Skeletal muscle satellite cell (primary cell): ENCODE measurements at regions not wholly inside any gene's neighbourhood (a gene's known extent, or its start where the extent isn't known, plus 50 kb on each side); places are given as distances from the start of the nearest gene placed in this dataset.
"Not testable (repeated sequence)": the region's sequence is repeated elsewhere in the genome, so short reads cannot be mapped to it uniquely, and the experiment has no call there.

Experiments
- H3K27me3 ChIP-seq: 2 replicates; pipeline ENCODE4 v1.7.0; 2013; ENCODE audit warnings: low read length; ENCODE audit not compliant: control insufficient read depth, insufficient read depth
- H3K36me3 ChIP-seq: 2 replicates; pipeline ENCODE4 v1.7.0; 2013; ENCODE audit warnings: mild to moderate bottlenecking, control low read depth, low read length; ENCODE audit not compliant: insufficient read depth
- H3K4me1 ChIP-seq: 2 replicates; pipeline ENCODE4 v1.7.0; 2013; ENCODE audit warnings: low read length; ENCODE audit not compliant: control insufficient read depth, insufficient read depth
- H3K4me2 ChIP-seq: 2 replicates; pipeline ENCODE4 v1.7.0; 2013; ENCODE audit warnings: mild to moderate bottlenecking, low read length
- H3K4me3 ChIP-seq: 2 replicates; pipeline ENCODE4 v1.7.0; 2013; ENCODE audit warnings: low read length
- H3K9ac ChIP-seq: 2 replicates; pipeline ENCODE4 v1.7.0; 2013; ENCODE audit warnings: mild to moderate bottlenecking, low read depth, low read length, moderate library complexity
- H3K9me3 ChIP-seq: replicated peaks from 2 replicates; pipeline ENCODE4 v1.7.0; 2013; ENCODE audit warnings: mild to moderate bottlenecking, control low read depth, low read length

GRCh38 chr2:188794453-188794852 lies 179.7 kb upstream of the COL3A1 start:
- H3K4me2 ChIP-seq, H3K4me3 ChIP-seq, H3K9me3 ChIP-seq, H3K9ac ChIP-seq, H3K36me3 ChIP-seq, H3K4me1 ChIP-seq, H3K27me3 ChIP-seq: not testable (repeated sequence)

- Histone ChIP-seq H3K27me3 (no peaks in the 10 kb centered on the region), H3K4me1 (peaks cover 4% of the 10 kb centered on the region), H3K9ac (no peak overlapping the region), H3K9me3 (no peaks in the 10 kb centered on the region), H3K36me3 (no peaks in the 10 kb centered on the region), H3K4me2 (no peak overlapping the region), H3K4me3 (no peak overlapping the region)
Observed at GRCh38 chr2:188795762-188796161, 178.4 kb upstream of the COL3A1 start.

- Histone ChIP-seq H3K27me3 (no peaks in the 10 kb centered on the region), H3K9me3 (no peaks in the 10 kb centered on the region), H3K4me3 (no peak overlapping the region), H3K36me3 (no peaks in the 10 kb centered on the region), H3K4me1 (peaks cover 4% of the 10 kb centered on the region), H3K9ac (no peak overlapping the region), H3K4me2 (no peak overlapping the region)
Observed at GRCh38 chr2:188797371-188797770, 176.8 kb upstream of the COL3A1 start.

- no peaks in the 10 kb centered on the region for H3K9me3 ChIP-seq
- no peak overlapping the region for H3K9ac ChIP-seq
Observed at GRCh38 chr2:188798159-188798558, 176.0 kb upstream of the COL3A1 start.

GRCh38 chr2:188805219-188805618 lies 169.0 kb upstream of the COL3A1 start:
- no peaks in the 10 kb centered on the region for H3K36me3 ChIP-seq
- H3K9ac ChIP-seq: no peak overlapping the region

More at GRCh38 chr2:188798159-188798558, 176.0 kb upstream of the COL3A1 start:
- no peaks in the 10 kb centered on the region for H3K27me3 ChIP-seq
- peaks cover 4% of the 10 kb centered on the region for H3K4me1 ChIP-seq
- no peak overlapping the region for H3K4me2 ChIP-seq
- no peak overlapping the region for H3K4me3 ChIP-seq
- no peaks in the 10 kb centered on the region for H3K36me3 ChIP-seq

GRCh38 chr2:188808947-188809355 lies 165.2 kb upstream of the COL3A1 start:
- Histone ChIP-seq H3K36me3 (no peaks in the 10 kb centered on the region), H3K4me3 (no peak overlapping the region), H3K27me3 (no peaks in the 10 kb centered on the region), H3K4me1 (peaks cover 37% of the 10 kb centered on the region), H3K9me3 (no peaks in the 10 kb centered on the region), H3K4me2 (no peak overlapping the region), H3K9ac (no peak overlapping the region)

More at GRCh38 chr2:188805219-188805618, 169.0 kb upstream of the COL3A1 start:
- H3K4me3 ChIP-seq: no peak overlapping the region
- H3K4me2 ChIP-seq: no peak overlapping the region
- H3K4me1 ChIP-seq: peaks cover 11% of the 10 kb centered on the region
- no peaks in the 10 kb centered on the region for H3K27me3 ChIP-seq
- no peaks in the 10 kb centered on the region for H3K9me3 ChIP-seq

- Histone ChIP-seq H3K9me3 (no peaks in the 10 kb centered on the region), H3K9ac (no peak overlapping the region), H3K4me1 (peaks cover 40% of the 10 kb centered on the region), H3K36me3 (no peaks in the 10 kb centered on the region), H3K4me2 (no peak overlapping the region), H3K4me3 (no peak overlapping the region), H3K27me3 (no peaks in the 10 kb centered on the region)
Observed at GRCh38 chr2:188810586-188810985, 163.6 kb upstream of the COL3A1 start.

- Histone ChIP-seq H3K4me1 (peaks cover 40% of the 10 kb centered on the region), H3K4me3 (no peak overlapping the region), H3K36me3 (no peaks in the 10 kb centered on the region), H3K27me3 (no peaks in the 10 kb centered on the region), H3K4me2 (peak overlapping the region; percentile 30), H3K9ac (no peak overlapping the region), H3K9me3 (no peaks in the 10 kb centered on the region)
Observed at GRCh38 chr2:188811522-188811921, 162.7 kb upstream of the COL3A1 start.

GRCh38 chr2:188813315-188813714 lies 160.9 kb upstream of the COL3A1 start:
- no peaks in the 10 kb centered on the region for H3K9me3 ChIP-seq
- H3K36me3 ChIP-seq: no peaks in the 10 kb centered on the region
- H3K4me1 ChIP-seq: peaks cover 40% of the 10 kb centered on the region
- H3K9ac ChIP-seq: peak overlapping the region; percentile 14
- peak overlapping the region; percentile 27 for H3K4me2 ChIP-seq
- H3K4me3 ChIP-seq: no peak overlapping the region
- H3K27me3 ChIP-seq: no peaks in the 10 kb centered on the region

- H3K4me3 ChIP-seq: no peak overlapping the region
- H3K9ac ChIP-seq: peak overlapping the region; percentile 14
- no peaks in the 10 kb centered on the region for H3K27me3 ChIP-seq
- H3K4me1 ChIP-seq: peaks cover 34% of the 10 kb centered on the region
- no peaks in the 10 kb centered on the region for H3K36me3 ChIP-seq
- H3K4me2 ChIP-seq: peak overlapping the region; percentile 27
- H3K9me3 ChIP-seq: no peaks in the 10 kb centered on the region
Observed at GRCh38 chr2:188813857-188814256, 160.3 kb upstream of the COL3A1 start.

GRCh38 chr2:188819011-188819410 lies 155.2 kb upstream of the COL3A1 start:
- Histone ChIP-seq H3K4me2 (no peak overlapping the region), H3K4me1 (peaks cover 2% of the 10 kb centered on the region), H3K9me3 (no peaks in the 10 kb centered on the region), H3K4me3 (no peak overlapping the region), H3K27me3 (no peaks in the 10 kb centered on the region), H3K9ac (no peak overlapping the region), H3K36me3 (no peaks in the 10 kb centered on the region)

- H3K27me3 ChIP-seq: no peaks in the 10 kb centered on the region
- no peaks in the 10 kb centered on the region for H3K4me1 ChIP-seq
- H3K4me3 ChIP-seq: no peak overlapping the region
- no peaks in the 10 kb centered on the region for H3K9me3 ChIP-seq
- H3K4me2 ChIP-seq: no peak overlapping the region
- H3K36me3 ChIP-seq: no peaks in the 10 kb centered on the region
- H3K9ac ChIP-seq: no peak overlapping the region
Observed at GRCh38 chr2:188819792-188820191, 154.4 kb upstream of the COL3A1 start.
